NCI-H82 (cell line): ENCODE measurements at regions not wholly inside any gene's neighbourhood (a gene's known extent, or its start where the extent isn't known, plus 50 kb on each side); places are given as distances from the start of the nearest gene placed in this dataset.

Experiments
- DNase-seq: peaks from one replicate; lab custom pipeline; 2025; lab: John Stamatoyannopoulos, UW

- no peak for DNase-seq
These were observed 816.9 kb upstream of the LUZP2 start for GRCh38 chr11:23679981-23680380.

- peak; percentile 5 for DNase-seq
These were observed 816.2 kb upstream of the LUZP2 start for GRCh38 chr11:23680488-23681230.

- no peak for DNase-seq
These were observed 812.2 kb upstream of the LUZP2 start for GRCh38 chr11:23684701-23685100.

- DNase-seq = no peak
These were observed 808.9 kb upstream of the LUZP2 start for GRCh38 chr11:23687991-23688390.

GRCh38 chr11:23688411-23688810 is 808.4 kb upstream of the LUZP2 start:
- DNase-seq = no peak

- DNase-seq = no peak
These were observed 808.0 kb upstream of the LUZP2 start for GRCh38 chr11:23688835-23689234.

- DNase-seq = no peak
These were observed 800.0 kb upstream of the LUZP2 start for GRCh38 chr11:23696688-23697415.

- no peak for DNase-seq
These were observed 792.7 kb upstream of the LUZP2 start for GRCh38 chr11:23704183-23704582.

GRCh38 chr11:23711981-23712380 is 784.9 kb upstream of the LUZP2 start:
- DNase-seq = no peak

- DNase-seq = no peak
These were observed 777.8 kb upstream of the LUZP2 start for GRCh38 chr11:23719016-23719415.

GRCh38 chr11:23723861-23724260 is 773.0 kb upstream of the LUZP2 start:
- DNase-seq = no peak

- no peak for DNase-seq
These were observed 771.1 kb upstream of the LUZP2 start for GRCh38 chr11:23725752-23726151.

GRCh38 chr11:23727387-23727786 is 769.5 kb upstream of the LUZP2 start:
- DNase-seq = no peak

GRCh38 chr11:23727794-23728193 is 769.1 kb upstream of the LUZP2 start:
- peak; percentile 20 for DNase-seq

- peak; percentile 93 for DNase-seq
These were observed 767.8 kb upstream of the LUZP2 start for GRCh38 chr11:23729088-23729487.

GRCh38 chr11:23730307-23730998 is 766.4 kb upstream of the LUZP2 start:
- DNase-seq = no peak

GRCh38 chr11:23732026-23732425 is 764.8 kb upstream of the LUZP2 start:
- no peak for DNase-seq

GRCh38 chr11:23746896-23747295 is 750.0 kb upstream of the LUZP2 start:
- no peak for DNase-seq

GRCh38 chr11:23749762-23750430 is 747.0 kb upstream of the LUZP2 start:
- DNase-seq = no peak

- DNase-seq = no peak
These were observed 745.6 kb upstream of the LUZP2 start for GRCh38 chr11:23751280-23751679.

- no peak for DNase-seq
These were observed 741.8 kb upstream of the LUZP2 start for GRCh38 chr11:23755076-23755475.

GRCh38 chr11:23755769-23756168 is 741.1 kb upstream of the LUZP2 start:
- DNase-seq = no peak
